C4-2B (cell line): ENCODE measurements at regions not wholly inside any gene's neighbourhood (a gene's known extent, or its start where the extent isn't known, plus 50 kb on each side); places are given as distances from the start of the nearest gene placed in this dataset.

ENCODE experiments used
- H3K27ac ChIP-seq: fragments of 450-650 bp; 2 replicates; pipeline ENCODE4 v1.5.1; 2017
- ZFX ChIP-seq: fragments of 450-650 bp; IDR thresholded peaks from 2 replicates; pipeline ENCODE4 v1.6.1; 2017
- TF ChIP-seq, protein P1 (sequence below): fragments of 450-650 bp; conservative IDR thresholded peaks from 2 replicates; pipeline ENCODE4 v1.5.1; 2017; ENCODE audit warnings: mild to moderate bottlenecking

DNA sequence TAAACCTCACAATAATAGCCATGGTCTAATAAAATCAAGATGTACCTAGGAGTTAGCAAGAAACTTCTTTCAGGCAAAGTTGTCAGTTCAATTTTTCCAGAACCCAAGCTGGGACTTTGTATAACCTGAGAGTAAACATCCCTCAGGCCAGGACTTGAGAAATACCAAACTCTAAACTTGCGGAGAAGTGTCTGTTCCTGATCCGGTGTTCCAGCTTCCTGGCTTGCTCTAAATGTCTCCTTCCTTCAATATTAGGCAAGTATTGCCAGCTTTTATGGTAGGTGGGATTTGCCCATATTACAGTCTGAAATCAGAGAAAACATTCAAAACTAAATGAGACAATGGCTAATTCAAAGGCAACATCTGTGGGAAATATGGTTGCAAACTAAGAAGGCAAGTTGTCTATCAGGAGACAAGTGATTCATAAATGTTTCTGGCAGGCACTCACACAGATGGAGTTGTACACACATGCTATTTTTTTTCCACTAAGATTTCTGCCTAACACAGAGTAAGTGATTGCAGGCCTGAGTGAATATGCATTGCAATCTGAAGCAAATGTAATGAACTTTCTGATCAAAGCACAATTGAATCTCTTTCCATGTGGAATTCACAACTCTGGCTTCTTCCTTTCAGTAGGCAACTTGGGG is 88.3 kb upstream of the COL8A1 start:
- no peak overlapping the region for H3K27ac ChIP-seq
- TF ChIP-seq, protein P1, sequence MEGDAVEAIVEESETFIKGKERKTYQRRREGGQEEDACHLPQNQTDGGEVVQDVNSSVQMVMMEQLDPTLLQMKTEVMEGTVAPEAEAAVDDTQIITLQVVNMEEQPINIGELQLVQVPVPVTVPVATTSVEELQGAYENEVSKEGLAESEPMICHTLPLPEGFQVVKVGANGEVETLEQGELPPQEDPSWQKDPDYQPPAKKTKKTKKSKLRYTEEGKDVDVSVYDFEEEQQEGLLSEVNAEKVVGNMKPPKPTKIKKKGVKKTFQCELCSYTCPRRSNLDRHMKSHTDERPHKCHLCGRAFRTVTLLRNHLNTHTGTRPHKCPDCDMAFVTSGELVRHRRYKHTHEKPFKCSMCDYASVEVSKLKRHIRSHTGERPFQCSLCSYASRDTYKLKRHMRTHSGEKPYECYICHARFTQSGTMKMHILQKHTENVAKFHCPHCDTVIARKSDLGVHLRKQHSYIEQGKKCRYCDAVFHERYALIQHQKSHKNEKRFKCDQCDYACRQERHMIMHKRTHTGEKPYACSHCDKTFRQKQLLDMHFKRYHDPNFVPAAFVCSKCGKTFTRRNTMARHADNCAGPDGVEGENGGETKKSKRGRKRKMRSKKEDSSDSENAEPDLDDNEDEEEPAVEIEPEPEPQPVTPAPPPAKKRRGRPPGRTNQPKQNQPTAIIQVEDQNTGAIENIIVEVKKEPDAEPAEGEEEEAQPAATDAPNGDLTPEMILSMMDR: no peak
- no peak for TF ChIP-seq ZFX

DNA sequence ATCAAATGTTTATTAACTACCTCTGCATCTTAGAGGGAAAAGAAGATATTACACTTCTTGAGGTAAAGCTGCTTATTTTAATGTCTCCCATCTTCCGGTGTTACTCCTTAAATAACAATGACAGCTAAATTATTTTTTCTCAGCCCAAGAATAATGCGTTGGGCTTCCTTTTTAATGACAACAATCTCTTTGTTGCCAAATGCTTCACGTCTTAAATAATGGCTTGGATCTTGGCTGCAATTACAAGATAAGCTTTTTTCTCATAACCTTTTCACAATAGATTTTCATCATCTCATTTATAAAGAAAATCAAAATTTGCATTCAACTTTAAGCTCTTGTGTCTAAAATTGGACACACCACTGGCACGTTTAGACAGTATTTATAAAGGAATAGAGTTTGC is 89.2 kb upstream of the COL8A1 start:
- no peak for TF ChIP-seq ZFX
- TF ChIP-seq, protein P1: no peak
- no peak overlapping the region for H3K27ac ChIP-seq

DNA sequence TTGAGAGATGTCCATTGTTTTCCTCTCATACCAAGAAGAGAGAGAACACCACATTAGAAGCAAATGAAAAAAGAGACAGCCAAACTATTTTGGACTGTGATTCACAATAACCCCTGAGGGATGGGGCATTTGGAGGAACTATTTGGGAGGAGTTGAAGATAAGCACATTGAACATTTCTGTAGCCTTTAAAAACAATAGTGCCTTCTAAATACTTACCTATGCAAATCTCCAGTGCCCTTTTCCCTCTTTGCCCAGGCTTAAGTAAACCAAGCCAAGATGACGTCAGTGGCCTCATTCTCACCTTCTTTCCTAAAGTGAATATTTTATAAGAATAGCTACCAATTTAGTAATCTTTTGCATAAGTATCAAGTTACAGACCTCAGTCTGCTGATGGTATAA is 89.7 kb upstream of the COL8A1 start:
- no peak for TF ChIP-seq ZFX
- TF ChIP-seq, protein P1: no peak
- no peak overlapping the region for H3K27ac ChIP-seq

DNA sequence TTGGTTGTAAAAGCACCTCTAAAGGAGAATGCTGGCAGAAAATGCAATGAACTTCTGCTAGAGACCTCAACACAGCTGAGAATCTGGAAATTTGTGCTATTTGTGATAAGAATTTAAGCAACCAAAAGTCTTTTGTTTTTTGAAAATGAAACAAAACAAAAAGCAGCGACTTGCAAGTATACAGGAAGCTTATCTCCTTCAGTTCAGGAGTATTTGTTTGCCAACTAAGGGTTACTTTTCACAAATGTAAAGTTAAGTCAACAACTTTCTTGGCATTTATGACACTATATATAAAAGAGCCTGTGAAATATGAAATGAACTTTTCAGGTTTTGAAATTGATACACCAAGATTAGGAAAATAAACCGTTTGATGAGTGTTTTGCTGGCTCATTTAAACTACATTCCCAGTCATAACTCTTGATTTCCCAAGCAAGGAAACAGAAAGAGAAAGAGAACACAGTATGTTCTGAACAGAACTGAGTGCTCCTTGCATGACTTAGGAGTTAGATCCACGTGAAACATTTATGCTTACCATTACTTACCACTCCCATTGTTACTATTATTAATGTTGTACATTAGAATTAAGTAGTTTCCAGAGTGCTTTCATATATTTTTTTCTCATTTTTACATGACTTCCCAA is 92.3 kb upstream of the COL8A1 start:
- H3K27ac ChIP-seq: no peak overlapping the region
- TF ChIP-seq, protein P1: no peak
- no peak for TF ChIP-seq ZFX

DNA sequence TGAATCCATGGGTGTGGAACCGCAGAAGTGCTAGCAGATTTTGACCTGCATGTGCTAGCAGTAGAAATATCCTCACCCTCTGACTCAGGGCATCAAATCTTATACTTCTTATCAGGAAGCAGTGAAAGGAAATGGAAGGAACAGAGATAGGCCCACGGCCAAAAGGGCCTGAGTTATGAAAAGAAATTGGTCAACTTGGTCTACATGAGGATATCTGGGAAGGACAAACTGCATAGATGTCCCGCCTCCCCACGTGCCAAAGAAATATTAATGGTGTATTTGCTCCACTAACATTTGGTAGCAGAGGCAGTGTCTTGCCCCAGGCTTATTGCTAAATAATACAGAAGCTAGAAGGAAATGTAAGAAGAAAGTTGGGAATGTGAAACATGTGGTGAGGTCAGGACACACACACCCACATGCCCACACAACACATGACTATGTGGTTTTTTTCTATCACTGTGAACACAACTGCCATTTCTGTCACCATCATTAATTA is 93.6 kb upstream of the COL8A1 start:
- no peak overlapping the region for H3K27ac ChIP-seq
- TF ChIP-seq ZFX: no peak
- TF ChIP-seq, protein P1: no peak

DNA sequence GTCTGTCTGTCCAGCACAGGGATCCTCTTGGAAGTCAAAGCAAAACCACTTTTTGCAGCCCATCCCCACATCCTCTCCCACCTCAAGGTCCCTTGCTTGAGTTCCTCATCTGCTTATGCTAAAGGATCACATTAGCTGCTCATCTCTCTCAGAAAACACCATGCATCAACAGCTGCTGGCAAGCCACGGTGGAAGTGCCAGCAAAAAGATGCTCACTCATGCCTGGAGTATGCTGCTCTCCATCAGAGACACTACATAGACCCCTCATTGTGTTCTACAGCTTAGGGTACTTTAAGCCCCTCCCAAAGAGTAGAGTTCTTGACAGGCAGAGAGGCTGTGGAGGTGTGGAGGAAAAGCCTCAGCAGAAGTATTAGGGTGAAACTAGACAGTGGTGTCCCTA is 94.6 kb upstream of the COL8A1 start:
- TF ChIP-seq, protein P1: no peak
- TF ChIP-seq ZFX: no peak
- no peak overlapping the region for H3K27ac ChIP-seq

DNA sequence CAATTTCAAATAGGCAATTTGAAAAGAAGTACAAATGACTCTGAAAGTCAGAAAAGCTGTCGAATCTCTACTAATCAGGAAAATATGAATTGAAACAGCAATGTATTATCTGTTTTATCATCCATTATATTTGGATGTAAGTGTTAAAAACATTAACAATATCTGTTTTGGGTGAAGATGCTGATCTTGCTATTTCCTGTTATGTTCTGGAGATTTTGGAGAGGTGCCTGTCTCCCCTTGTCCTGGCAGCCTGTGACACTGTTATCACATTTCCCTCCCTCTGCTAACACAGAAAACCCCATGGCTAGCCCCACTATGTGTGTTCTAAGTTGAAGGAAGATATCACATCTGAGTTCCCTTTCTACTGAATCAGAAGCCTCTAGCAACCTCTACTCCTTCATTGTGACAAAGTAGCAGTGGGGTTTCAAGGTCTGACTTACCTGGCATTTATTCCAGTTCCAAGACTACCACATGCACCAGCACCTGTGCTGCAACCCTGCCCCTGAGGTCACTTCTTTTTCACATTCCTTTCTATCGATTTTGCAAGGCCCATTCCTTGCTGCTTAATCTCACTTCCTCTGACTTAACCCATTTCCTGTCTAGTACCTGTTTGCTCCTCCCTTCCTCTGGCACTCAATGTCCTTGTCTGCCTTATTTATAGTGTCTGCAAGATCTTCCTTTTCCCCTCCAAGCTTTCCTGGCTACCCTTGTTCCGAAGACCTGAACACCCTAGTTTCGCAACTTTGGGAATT is 95.5 kb upstream of the COL8A1 start:
- TF ChIP-seq, protein P1: no peak
- no peak for TF ChIP-seq ZFX
- H3K27ac ChIP-seq: no peak overlapping the region
